ENCODE measurements at regions not wholly inside any gene's neighbourhood (a gene's known extent, or its start where the extent isn't known, plus 50 kb on each side); places are given as distances from the start of the nearest gene placed in this dataset.

DNA sequence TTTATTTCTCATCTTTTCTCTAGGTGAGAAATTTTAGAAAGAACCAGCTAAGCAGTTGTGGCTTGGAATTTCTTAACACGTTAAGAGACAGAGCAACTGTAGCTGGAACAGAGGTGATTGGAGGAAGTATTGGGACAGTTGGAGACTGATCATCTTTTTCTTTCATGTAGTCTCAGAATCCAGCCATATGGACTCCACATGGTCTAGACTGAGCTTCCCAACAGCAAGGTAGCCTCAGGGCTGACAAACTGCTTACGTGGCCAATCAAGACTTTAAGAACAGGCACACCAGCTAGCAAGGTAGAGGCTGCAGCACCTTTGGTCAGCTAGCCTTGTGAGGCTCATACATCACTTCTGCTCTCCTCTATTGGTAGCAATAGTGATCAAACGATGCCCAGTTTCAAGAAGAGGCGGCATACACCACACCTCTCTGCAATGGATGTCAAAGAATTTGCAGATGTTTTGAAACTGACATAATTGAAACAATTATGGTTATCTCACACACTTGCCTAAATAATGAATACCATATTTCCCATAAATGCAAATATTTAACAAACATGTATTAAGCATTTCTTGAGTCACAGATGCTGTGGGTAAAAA is 590.5 kb upstream of the SLC35B3 start:
- Histone ChIP-seq H3K27ac (ENCODE audit: insufficient read depth, low read length) (no peak overlapping the region), H3K4ac (ENCODE audit: low read depth, low read length) (no peak overlapping the region), H3K56ac (ENCODE audit: extremely low read depth, insufficient read depth, low read length) (no peak overlapping the region), H3K4me1 (ENCODE audit: control insufficient read depth, insufficient read depth, low read length) (no peaks in the 10 kb centered on the region), H2AFZ (replicated peaks; ENCODE audit: low read length, poor library complexity) (no peak overlapping the region), H2AK9ac (replicated peaks; ENCODE audit: low read depth, low read length, poor library complexity) (no peak overlapping the region), H3K23ac (ENCODE audit: low read depth, low read length) (no peak overlapping the region), H2BK120ac (ENCODE audit: low read depth, low read length) (no peak overlapping the region), H3K4me2 (ENCODE audit: low read depth, low read length) (no peak overlapping the region), H4K20me1 (ENCODE audit: insufficient read depth, low read length) (no peaks in the 10 kb centered on the region), H2BK20ac (ENCODE audit: low read depth, low read length) (no peak overlapping the region), H3K9ac (ENCODE audit: low read depth, low read length) (no peak overlapping the region), H3K9me3 (ENCODE audit: control insufficient read depth, insufficient read depth, low read length) (peaks cover 2% of the 10 kb centered on the region; the same call in 1 of the 2 replicates), H3K9me1 (ENCODE audit: insufficient read depth, low read length) (no peaks in the 10 kb centered on the region), H3K14ac (replicated peaks; ENCODE audit: low read depth, low read length) (no peak overlapping the region), H2AK5ac (ENCODE audit: low read depth, low read length) (no peak overlapping the region), H3K36me3 (ENCODE audit: control insufficient read depth, insufficient read depth, low read length) (no peaks in the 10 kb centered on the region), H3K4me3 (ENCODE audit: insufficient read depth, low read depth, low read length) (no peak overlapping the region), H3K27me3 (ENCODE audit: control insufficient read depth, insufficient read depth, low read length) (no peaks in the 10 kb centered on the region), H4K91ac (ENCODE audit: insufficient read depth, low read depth, low read length) (no peak overlapping the region), H4K8ac (ENCODE audit: low read depth in 2 of 2, low read length in 2 of 2) (no peak overlapping the region), H3K18ac (ENCODE audit: low read depth, low read length) (no peak overlapping the region), H4K5ac (ENCODE audit: low read depth, low read length) (no peak overlapping the region), H2BK15ac (ENCODE audit: low read depth, low read length) (no peak overlapping the region), H2BK5ac (ENCODE audit: low read depth, low read length, poor library complexity, severe bottlenecking) (no peak overlapping the region), H3K79me1 (ENCODE audit: low read depth in 1 of 2, low read length in 2 of 2) (no peaks in the 10 kb centered on the region)
- ChIA-PET POLR2A (ENCODE audit: unreplicated experiment) (no interaction called here), CTCF (no interaction called here)
- WGBS, 2 experiments (ENCODE audit: extremely low coverage in 2 of 2, insufficient read length in 1 of 2), result no CpG with 5 or more reads among the region's 4 CpGs
- no peak for TF ChIP-seq MAZ (IDR thresholded peaks at IDR 0.05; ENCODE audit: borderline replicate concordance, low read depth, low read length)
- TF ChIP-seq, protein P1, sequence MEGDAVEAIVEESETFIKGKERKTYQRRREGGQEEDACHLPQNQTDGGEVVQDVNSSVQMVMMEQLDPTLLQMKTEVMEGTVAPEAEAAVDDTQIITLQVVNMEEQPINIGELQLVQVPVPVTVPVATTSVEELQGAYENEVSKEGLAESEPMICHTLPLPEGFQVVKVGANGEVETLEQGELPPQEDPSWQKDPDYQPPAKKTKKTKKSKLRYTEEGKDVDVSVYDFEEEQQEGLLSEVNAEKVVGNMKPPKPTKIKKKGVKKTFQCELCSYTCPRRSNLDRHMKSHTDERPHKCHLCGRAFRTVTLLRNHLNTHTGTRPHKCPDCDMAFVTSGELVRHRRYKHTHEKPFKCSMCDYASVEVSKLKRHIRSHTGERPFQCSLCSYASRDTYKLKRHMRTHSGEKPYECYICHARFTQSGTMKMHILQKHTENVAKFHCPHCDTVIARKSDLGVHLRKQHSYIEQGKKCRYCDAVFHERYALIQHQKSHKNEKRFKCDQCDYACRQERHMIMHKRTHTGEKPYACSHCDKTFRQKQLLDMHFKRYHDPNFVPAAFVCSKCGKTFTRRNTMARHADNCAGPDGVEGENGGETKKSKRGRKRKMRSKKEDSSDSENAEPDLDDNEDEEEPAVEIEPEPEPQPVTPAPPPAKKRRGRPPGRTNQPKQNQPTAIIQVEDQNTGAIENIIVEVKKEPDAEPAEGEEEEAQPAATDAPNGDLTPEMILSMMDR (conservative IDR thresholded peaks at IDR 0.05; ENCODE audit: low read depth, low read length), result no peak
- no TSS peak for BruUV-seq (replicated peaks)
- dilution Hi-C loops (cut with HindIII; ENCODE audit: low sequenced_read_pairs, unreplicated experiment), result no loop called here
- ATAC-seq (ENCODE audit: low read depth) (no peak), DNase-seq (no peak)
- intact Hi-C loops (cut with micrococcal nuclease), result no loop called here
- in situ Hi-C loops (cut with MboI; ENCODE audit: low sequenced_read_pairs), result no loop called here
